ENCODE measurements at regions not wholly inside any gene's neighbourhood (a gene's known extent, or its start where the extent isn't known, plus 50 kb on each side); places are given as distances from the start of the nearest gene placed in this dataset.

DNA sequence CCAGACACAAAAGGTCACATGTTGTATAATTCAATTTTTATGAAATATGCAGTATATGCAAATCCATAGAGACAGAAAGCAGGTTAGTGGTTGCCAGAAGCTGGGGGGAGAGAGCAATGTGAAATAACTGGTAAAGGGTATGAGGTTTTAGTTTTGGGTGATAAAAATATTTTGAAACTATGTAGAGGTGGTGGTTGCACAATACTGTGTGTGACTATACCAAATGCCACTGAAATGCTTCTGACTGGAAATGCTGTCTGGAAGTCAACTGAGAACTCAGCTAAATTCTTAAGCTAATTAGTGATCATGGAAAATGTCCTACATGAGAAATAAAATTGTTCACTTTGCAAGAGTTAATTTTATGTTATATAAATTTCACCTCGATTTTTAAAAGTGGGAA is 65.3 kb upstream of the RXFP2 start:
- H3K9me3 ChIP-seq: no peaks in the 10 kb centered on the region
- no peak overlapping the region for H3K27ac ChIP-seq
- no peaks in the 10 kb centered on the region for H3K27me3 ChIP-seq
- TF ChIP-seq, protein P1, sequence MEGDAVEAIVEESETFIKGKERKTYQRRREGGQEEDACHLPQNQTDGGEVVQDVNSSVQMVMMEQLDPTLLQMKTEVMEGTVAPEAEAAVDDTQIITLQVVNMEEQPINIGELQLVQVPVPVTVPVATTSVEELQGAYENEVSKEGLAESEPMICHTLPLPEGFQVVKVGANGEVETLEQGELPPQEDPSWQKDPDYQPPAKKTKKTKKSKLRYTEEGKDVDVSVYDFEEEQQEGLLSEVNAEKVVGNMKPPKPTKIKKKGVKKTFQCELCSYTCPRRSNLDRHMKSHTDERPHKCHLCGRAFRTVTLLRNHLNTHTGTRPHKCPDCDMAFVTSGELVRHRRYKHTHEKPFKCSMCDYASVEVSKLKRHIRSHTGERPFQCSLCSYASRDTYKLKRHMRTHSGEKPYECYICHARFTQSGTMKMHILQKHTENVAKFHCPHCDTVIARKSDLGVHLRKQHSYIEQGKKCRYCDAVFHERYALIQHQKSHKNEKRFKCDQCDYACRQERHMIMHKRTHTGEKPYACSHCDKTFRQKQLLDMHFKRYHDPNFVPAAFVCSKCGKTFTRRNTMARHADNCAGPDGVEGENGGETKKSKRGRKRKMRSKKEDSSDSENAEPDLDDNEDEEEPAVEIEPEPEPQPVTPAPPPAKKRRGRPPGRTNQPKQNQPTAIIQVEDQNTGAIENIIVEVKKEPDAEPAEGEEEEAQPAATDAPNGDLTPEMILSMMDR (IDR thresholded peaks at IDR 0.05): no peak
- no peak for TF ChIP-seq POLR2A (IDR thresholded peaks at IDR 0.05)
- no peaks in the 10 kb centered on the region for H3K4me1 ChIP-seq
- no peak for DNase-seq
- no peak overlapping the region for H3K4me3 ChIP-seq
- no peaks in the 10 kb centered on the region for H3K36me3 ChIP-seq

DNA sequence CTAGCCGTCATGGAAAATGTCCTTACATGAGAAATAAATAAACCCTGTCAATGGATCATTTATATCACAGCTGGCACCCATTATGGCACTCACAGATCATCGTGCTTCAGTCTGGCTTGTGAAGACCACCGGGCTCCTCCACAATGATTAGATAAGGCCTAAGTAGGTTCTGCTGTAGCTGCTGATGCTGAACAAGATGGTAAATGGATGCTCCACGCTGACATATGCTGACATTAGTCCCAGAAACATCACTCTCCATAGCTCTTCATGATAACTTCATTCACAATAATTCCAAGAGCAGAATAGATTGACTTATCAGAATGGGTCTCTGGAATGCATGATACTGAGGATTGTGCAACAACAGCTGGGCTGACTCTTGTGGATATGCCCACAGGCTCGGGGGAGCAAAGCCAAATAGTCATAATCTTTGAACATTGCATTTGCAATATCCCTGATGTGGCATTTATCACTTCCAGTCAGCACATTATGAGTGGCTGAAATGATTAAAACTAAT is 63.8 kb upstream of the RXFP2 start:
- Histone ChIP-seq H3K27me3 (no peaks in the 10 kb centered on the region), H3K4me3 (no peak overlapping the region), H3K27ac (no peak overlapping the region), H3K36me3 (no peaks in the 10 kb centered on the region), H3K9me3 (no peaks in the 10 kb centered on the region), H3K4me1 (no peaks in the 10 kb centered on the region)
- TF ChIP-seq, protein P1 (IDR thresholded peaks at IDR 0.05): no peak
- no peak for TF ChIP-seq POLR2A (IDR thresholded peaks at IDR 0.05)
- no peak for DNase-seq

DNA sequence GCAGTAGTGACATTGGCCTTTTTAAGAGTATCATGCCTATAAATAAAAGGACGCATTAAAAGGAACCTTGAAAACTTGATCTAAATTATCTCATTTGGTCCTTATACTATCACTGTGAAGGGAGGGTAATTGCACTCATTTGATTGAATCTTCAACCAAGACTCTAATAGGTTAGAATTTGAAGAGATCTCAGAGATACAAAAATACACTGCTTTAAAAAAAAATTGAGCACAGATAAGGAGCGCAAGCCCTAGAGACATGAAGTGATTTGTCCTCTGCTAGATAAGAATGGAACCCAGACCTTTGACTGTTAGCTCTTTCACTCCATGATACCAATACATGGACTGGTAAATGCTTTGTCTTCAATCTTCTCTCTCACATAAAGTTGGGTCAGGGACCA is 58.2 kb upstream of the RXFP2 start:
- no peaks in the 10 kb centered on the region for H3K36me3 ChIP-seq
- DNase-seq: no peak
- no peak overlapping the region for H3K27ac ChIP-seq
- H3K4me1 ChIP-seq: no peaks in the 10 kb centered on the region
- no peaks in the 10 kb centered on the region for H3K27me3 ChIP-seq
- H3K4me3 ChIP-seq: no peak overlapping the region
- no peaks in the 10 kb centered on the region for H3K9me3 ChIP-seq
- TF ChIP-seq, protein P1 (IDR thresholded peaks at IDR 0.05): no peak
- TF ChIP-seq POLR2A (IDR thresholded peaks at IDR 0.05): no peak

DNA sequence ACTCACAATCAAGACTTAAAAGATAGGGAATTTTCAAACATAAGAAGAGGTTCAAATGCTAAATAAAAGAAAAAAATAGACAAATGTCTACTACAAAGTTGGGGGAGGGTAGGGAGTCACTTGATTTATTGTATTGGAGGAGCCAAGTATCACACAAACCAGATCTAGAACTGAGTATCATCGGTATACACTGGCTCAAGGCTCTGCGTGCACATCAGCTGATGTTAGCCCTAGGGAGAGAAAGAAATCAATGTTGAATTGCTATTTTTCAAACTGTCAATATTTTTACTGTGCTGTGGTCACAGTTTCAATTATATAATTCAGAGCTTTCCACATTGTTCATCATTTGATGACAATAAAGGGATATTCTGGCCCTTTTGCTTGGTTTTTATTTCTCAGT is 54.9 kb upstream of the RXFP2 start:
- DNase-seq: no peak
- no peaks in the 10 kb centered on the region for H3K36me3 ChIP-seq
- no peak for TF ChIP-seq POLR2A (IDR thresholded peaks at IDR 0.05)
- TF ChIP-seq, protein P1 (IDR thresholded peaks at IDR 0.05): no peak
- no peaks in the 10 kb centered on the region for H3K27me3 ChIP-seq
- H3K9me3 ChIP-seq: no peaks in the 10 kb centered on the region
- H3K4me3 ChIP-seq: no peak overlapping the region
- H3K4me1 ChIP-seq: no peaks in the 10 kb centered on the region
- H3K27ac ChIP-seq: no peak overlapping the region

DNA sequence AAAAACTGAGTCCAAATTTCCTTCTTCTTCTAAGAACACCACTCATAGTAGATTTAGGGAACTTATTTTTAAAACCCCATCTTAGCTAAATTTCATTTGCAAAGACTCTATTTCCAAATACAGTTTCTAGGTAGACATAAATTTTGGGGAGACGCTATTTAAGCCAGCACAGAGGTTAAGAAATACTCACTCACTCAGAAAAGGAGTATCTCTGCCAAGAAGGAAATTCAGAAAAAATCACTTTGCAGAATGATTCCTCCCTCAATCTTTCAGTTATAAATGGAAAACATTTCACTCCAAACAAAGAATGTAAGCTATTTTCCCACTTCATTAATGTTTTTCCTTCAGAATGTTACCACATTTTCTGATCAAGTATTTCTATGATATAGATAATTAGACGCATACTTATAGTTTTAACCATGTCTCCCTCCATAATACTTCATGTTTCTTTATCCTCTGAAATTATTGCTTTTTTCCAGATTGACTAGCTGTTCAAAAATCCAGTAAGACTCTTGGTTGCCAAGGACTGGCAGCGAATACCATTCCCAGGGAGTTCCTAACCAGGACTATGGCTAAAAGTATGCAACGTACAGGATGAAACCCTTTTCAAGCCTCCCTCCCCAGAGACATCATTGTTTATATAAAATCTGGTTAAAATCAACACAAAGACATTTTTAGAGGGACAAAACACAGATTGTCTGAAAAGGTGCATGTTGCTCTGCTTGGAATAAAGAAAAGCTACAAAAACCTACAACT is 52.5 kb upstream of the RXFP2 start:
- H3K9me3 ChIP-seq: no peaks in the 10 kb centered on the region
- H3K4me1 ChIP-seq: no peaks in the 10 kb centered on the region
- H3K27me3 ChIP-seq: no peaks in the 10 kb centered on the region
- no peaks in the 10 kb centered on the region for H3K36me3 ChIP-seq
- H3K4me3 ChIP-seq: no peak overlapping the region
- TF ChIP-seq POLR2A (IDR thresholded peaks at IDR 0.05): no peak
- TF ChIP-seq, protein P1 (IDR thresholded peaks at IDR 0.05): no peak
- no peak overlapping the region for H3K27ac ChIP-seq
- DNase-seq: no peak

Small RNAs in the stretch of these regions (small RNA-seq; reads per million reads assigned to genes)
- gene AL161616.1: 0 reads per million in 2 donors

Measured in Peyer's patch (tissue), 4 donors.